ENCODE measurements at regions not wholly inside any gene's neighbourhood (a gene's known extent, or its start where the extent isn't known, plus 50 kb on each side); places are given as distances from the start of the nearest gene placed in this dataset.

DNA sequence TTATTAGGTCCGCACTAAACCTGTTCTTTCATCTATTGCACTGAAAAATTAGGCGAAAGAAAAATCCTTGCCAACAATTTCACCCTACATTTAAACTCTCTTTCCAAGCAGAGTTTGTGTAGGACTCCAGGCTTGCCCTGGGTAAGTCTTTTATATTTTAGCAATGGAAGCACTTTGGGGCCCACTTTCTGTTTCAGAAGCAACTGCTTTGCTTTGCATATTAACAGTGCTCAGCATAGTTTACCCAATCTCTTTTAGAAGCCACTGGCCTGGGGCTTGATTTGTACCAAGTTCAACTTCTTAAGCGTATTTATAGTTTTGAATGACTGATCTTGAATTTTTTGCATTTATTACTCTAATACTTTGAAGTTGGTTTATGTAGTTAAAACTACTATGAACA lies 78.8 kb upstream of the MDFIC start:
- H3K4me3 ChIP-seq (ENCODE audit: low read depth, low read length): no peak overlapping the region
- TF ChIP-seq, protein P1, sequence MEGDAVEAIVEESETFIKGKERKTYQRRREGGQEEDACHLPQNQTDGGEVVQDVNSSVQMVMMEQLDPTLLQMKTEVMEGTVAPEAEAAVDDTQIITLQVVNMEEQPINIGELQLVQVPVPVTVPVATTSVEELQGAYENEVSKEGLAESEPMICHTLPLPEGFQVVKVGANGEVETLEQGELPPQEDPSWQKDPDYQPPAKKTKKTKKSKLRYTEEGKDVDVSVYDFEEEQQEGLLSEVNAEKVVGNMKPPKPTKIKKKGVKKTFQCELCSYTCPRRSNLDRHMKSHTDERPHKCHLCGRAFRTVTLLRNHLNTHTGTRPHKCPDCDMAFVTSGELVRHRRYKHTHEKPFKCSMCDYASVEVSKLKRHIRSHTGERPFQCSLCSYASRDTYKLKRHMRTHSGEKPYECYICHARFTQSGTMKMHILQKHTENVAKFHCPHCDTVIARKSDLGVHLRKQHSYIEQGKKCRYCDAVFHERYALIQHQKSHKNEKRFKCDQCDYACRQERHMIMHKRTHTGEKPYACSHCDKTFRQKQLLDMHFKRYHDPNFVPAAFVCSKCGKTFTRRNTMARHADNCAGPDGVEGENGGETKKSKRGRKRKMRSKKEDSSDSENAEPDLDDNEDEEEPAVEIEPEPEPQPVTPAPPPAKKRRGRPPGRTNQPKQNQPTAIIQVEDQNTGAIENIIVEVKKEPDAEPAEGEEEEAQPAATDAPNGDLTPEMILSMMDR (IDR thresholded peaks at IDR 0.05; ENCODE audit: insufficient read depth, low read depth, low read length, missing control alignments): no peak
- DNase-seq (ENCODE audit: low read depth): peak; percentile 12

DNA sequence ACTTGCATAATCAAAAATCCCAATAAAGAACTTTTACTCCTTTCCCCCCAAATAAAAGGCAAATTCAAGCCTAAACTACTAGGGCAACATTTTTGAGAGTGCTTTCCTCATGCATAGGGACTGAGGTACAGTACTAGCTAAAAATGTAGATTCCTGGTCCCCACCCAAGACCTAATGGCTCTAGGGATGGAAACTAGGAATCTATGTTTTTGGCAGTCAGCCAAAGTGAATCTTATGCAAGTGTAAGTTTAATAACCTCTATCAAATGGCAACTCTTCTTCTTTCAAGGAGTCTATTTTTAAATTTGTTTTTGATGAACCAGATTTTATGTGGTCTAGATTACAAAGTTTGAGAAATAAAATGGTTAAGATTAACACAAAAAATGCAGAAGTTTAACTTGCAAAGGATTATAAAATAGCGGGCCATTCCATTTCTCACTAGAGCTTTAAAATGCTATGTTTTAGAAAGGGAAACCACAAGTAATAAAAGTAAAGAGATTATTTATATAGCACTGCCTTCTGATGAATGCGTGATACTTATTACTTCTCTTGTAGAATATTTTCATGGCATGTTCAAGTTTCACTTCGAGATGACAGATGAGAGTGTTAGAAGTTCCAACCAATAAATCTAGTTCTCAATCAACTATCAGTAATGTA lies 70.4 kb upstream of the MDFIC start:
- no peak overlapping the region for H3K4me3 ChIP-seq (ENCODE audit: low read depth, low read length)
- TF ChIP-seq, protein P1 (IDR thresholded peaks at IDR 0.05; ENCODE audit: insufficient read depth, low read depth, low read length, missing control alignments): no peak
- DNase-seq (ENCODE audit: low read depth): no peak

DNA sequence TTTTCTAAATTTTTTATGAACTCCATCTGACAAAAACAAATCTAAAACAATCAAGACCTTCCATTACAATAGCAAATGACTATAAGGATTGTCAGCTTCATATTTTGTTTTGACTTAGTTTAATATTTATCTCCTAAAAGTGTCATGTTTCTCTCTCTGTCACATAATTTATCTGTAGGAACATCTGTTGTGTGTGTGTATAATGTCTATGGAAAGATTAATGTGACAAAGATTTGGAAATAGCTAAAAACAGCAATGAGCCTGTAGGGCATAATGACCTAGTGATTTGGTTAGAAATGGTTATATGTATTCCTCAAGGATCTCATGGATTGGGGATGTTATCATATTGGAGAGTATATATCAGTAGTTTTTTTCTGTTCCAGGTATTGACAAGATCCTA lies 69.6 kb upstream of the MDFIC start:
- H3K4me3 ChIP-seq (ENCODE audit: low read depth, low read length): no peak overlapping the region
- TF ChIP-seq, protein P1 (IDR thresholded peaks at IDR 0.05; ENCODE audit: insufficient read depth, low read depth, low read length, missing control alignments): no peak
- DNase-seq (ENCODE audit: low read depth): no peak

DNA sequence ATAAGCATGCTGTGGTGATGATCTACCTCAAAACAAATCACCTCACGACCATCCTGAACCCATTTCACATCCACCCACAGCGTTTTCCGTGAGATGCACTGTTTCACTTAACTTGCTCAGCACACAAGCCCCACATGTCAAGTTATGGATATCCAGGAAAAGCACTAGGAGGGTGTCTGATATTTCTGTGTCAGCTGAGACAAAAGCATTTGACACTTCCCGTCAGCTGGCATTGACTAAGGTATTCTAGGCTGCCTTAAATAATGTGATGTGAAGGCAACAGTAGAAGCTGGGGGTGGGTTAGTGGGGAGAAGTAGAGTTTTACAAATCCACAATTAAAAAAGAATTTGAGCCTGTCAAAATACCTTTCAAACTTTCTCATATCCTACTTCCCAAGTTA lies 68.7 kb upstream of the MDFIC start:
- no peak for DNase-seq (ENCODE audit: low read depth)
- TF ChIP-seq, protein P1 (IDR thresholded peaks at IDR 0.05; ENCODE audit: insufficient read depth, low read depth, low read length, missing control alignments): no peak

DNA sequence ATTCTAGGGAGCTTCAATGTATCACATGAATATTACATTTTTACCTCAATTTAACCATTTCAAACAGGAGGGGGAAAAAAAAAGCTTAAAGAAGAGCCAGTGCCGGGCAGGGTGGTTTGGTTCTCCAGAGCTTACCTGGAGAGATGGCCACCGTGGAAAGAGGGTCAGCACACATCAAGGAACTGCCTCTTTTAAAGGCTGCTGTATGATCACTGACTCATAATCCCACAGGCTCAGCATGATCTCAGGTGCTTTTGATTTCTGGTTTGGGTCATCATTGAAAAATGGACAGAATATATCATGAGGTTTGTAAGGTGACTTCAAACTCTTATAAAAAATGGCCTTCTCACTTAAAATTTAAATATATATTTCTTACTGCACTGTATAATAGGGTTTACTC lies 67.5 kb upstream of the MDFIC start:
- DNase-seq (ENCODE audit: low read depth): no peak
- TF ChIP-seq, protein P1 (IDR thresholded peaks at IDR 0.05; ENCODE audit: insufficient read depth, low read depth, low read length, missing control alignments): no peak
- H3K4me3 ChIP-seq (ENCODE audit: low read depth, low read length): no peak overlapping the region

More for the DNA sequence above, 68.7 kb upstream of the MDFIC start:
- no peak overlapping the region for H3K4me3 ChIP-seq (ENCODE audit: low read depth, low read length)

DNA sequence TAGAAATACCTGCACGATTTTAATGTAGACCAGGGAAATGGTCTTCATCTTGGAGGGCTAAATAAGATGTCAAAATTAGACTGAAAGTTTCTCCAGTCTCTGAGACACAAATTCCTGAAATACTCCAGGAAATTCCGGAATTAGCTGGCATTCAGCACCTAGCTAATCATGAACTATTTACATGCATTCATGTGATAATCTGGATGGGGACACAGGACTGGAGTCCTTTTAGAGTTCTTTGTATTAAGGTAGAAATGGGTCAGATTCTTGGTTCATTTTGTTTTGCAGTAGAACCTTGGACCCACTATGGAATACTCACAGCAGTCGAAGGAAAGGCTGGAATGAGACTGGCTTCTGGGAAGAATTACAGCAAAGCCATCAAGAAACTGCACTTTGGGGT lies 65.3 kb upstream of the MDFIC start:
- H3K4me3 ChIP-seq (ENCODE audit: low read depth, low read length): no peak overlapping the region
- TF ChIP-seq, protein P1 (IDR thresholded peaks at IDR 0.05; ENCODE audit: insufficient read depth, low read depth, low read length, missing control alignments): no peak
- no peak for DNase-seq (ENCODE audit: low read depth)

DNA sequence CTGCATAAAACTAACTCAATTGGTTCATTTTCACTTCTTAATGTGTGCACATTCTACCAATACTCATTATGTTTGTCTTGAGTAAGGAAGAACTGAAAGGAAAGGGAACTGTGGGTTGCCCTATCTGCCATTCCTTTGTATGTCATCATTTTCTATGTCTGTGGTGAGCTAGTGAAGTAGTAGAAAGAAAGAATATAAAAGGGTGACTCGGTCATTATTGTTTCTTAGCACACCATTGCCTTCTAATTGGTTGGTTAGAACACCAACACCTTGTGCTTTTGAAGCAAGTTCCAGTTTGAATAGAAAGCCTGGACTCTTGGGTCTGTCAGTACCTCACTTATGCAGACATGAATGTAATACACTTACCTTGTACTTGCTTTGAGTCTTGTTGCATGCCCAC lies 64.3 kb upstream of the MDFIC start:
- H3K4me3 ChIP-seq (ENCODE audit: low read depth, low read length): no peak overlapping the region
- TF ChIP-seq, protein P1 (IDR thresholded peaks at IDR 0.05; ENCODE audit: insufficient read depth, low read depth, low read length, missing control alignments): no peak
- DNase-seq (ENCODE audit: low read depth): no peak

Measured in GM12865 (cell line).